Limb (tissue), 2 donors: ENCODE measurements at regions not wholly inside any gene's neighbourhood (a gene's known extent, or its start where the extent isn't known, plus 50 kb on each side); places are given as distances from the start of the nearest gene placed in this dataset.

Experiments
- DNase-seq, 2 donors: peaks; one replicate each; pipeline ENCODE4 v3.0.0-alpha.2; 2016; ENCODE audit errors: extremely low spot score in 2 of 2

GRCh38 chr13:99709134-99709533, 207.9 kb downstream of the TM9SF2 start:
- no peak for DNase-seq

DNA sequence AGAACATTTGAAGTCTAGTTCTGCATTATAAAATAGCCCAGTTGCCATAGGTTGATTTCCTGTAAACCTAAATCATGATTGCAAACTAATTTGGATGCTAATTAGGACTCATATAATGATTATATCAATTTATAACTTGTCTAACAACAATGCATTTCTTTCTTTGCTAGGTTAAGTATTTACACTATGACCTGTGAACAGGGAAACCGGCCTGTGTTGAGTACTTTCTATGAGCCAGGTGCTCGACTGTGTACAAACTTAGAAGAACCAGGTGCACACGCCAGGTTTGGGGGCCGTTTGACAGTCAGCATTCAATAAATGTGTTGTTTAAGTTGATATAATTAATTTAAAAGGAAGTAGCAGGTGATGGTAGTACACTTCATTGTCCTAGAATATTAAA, 203.1 kb downstream of the TM9SF2 start:
- no peak for DNase-seq

- no peak for DNase-seq
Observed at GRCh38 chr13:99703908-99704307, 202.6 kb downstream of the TM9SF2 start.

GRCh38 chr13:99702687-99703319, 201.5 kb downstream of the TM9SF2 start:
- no peak for DNase-seq

DNA sequence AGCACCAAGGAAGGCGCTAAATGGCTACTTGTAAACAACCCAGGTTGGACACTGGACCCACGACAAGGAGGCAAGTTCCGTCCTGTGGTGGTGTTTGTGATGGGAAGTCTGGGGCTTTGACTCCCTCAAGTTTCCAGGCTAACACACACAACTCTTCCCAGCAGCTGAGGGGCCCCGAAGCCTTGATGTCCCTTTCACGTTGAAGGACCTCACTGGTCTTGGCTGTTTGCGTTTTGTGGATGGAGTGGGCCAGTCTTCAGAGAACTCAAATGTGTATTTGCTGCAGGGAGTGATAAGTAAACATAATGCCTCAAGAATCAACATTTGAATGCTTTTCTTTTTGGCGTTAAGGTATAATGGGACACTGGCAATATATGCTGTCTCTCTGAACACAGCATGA, 199.2 kb downstream of the TM9SF2 start:
- no peak for DNase-seq

- DNase-seq, result no peak
Observed at GRCh38 chr13:99698816-99699099, 197.5 kb downstream of the TM9SF2 start.

DNA sequence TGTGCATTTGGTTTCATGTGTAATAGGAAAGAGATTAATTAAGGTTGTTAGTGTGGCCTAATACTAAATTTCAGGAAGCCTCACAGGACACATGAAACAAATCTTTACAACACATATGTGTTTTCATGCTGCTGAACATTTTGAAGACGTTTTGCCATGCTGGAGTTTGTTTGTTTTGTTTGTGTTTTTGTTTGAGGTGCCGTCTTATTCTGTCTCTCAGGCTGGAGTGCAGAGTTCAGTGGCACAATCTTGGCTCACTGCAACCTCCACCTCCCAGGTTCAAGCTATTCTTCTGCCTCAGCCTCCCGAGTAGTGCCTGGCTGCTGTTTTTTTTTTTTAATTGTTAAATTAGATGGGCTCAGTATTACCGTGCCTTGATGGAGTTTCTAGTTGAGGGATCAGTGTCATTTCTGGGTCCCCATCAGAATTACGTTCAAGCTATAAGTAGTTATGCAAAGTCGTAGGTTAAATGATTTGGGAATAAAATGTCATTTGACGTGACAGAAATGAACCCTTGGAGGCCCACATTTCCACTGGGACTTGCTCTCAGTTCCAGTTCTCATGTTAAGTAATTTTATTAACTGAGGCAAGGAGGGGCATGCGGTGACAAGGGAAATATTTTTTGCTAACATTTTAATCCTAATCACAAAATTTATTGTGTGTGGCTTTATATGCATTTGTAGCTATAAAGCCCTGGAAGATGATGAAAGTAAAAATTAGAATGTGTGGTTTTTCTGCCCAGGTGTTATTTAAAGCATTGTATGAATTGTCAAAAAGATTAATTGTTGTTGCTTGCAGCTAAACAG, 196.9 kb downstream of the TM9SF2 start:
- DNase-seq, result no peak

DNA sequence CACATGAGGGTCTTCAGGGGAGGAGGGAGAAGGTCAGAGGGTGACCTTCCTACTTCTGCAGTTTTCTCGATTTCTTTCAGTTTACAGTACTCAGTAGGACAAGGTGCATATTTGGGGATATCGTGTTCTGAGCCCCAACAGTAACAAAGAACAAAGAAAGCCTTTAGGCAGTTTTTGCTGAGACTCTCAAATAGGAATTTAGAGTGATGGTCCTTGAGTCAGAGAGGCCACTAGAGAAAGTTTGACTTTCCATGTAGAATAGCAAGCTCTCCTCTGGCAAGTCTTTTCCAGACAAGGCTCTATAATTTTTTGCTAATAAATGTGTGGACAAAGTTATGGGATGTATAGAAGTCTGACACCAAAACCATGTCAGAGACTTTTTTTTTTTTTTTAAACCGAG, 194.6 kb downstream of the TM9SF2 start:
- DNase-seq, result no peak

- no peak for DNase-seq
Observed at GRCh38 chr13:99693852-99694611, 192.8 kb downstream of the TM9SF2 start.

- no peak for DNase-seq
Observed at GRCh38 chr13:99693351-99693750, 192.1 kb downstream of the TM9SF2 start.

- DNase-seq, result no peak
Observed at GRCh38 chr13:99692854-99693253, 191.6 kb downstream of the TM9SF2 start.

GRCh38 chr13:99691552-99691951, 190.3 kb downstream of the TM9SF2 start:
- no peak for DNase-seq

DNA sequence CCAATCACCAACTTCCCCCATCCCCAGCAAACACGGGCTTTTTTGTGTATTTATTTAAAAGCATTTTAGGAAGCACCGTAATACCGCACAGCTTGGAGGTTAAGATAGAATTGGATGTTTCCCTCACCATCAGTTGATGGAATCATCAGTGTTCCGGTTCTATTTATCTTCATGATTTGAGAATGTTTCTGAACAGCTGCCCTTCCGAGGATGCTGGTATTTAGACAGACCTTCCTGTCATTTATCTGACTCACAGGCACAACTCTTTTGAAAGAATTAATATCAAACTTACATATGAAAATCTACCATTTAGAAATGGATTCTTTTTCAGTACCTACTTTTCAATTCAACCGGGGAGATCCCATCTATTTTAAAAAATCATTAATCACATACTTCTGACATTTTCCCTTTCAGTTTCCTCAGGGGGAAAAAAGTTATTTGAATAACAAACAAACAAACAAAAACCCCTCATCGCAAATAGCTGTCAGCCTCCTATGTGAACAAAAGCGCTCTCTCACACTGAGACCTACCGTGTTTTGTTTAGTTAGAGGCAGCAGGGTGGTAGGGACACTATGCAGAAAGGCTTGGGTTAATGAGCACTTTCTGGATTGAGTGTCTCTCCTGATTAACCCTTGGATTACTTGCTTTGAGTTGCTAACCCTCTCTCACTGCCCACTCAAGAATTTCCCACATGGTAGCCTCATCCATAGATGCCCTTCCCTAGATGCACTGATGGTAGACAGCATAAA, 189.3 kb downstream of the TM9SF2 start:
- DNase-seq, result no peak

GRCh38 chr13:99689955-99690354, 188.7 kb downstream of the TM9SF2 start:
- no peak for DNase-seq

- no peak for DNase-seq
Observed at GRCh38 chr13:99688776-99689175, 187.5 kb downstream of the TM9SF2 start.

- no peak for DNase-seq
Observed at GRCh38 chr13:99687723-99688397, 186.6 kb downstream of the TM9SF2 start.

GRCh38 chr13:99686944-99687411, 185.7 kb downstream of the TM9SF2 start:
- no peak for DNase-seq

DNA sequence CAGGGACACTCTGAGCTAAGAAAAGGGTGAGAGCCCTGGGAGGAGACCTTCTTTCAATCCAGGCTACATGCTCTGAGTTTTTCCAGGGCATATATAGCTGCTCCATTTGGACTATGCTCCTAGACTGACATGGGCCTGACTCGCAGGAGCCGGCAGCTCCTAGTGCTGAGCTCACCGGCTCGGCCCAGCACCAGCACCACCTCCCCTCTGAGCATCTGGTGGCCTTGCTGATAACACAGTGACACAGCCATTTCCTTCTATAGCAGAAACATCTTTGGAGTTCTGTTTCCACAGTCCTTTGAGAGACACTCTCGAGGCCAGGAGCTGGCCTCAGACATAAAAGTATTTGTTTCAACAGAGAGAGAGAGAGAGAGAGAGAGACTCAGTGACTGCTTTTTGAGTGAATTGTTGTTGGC, 184.9 kb downstream of the TM9SF2 start:
- DNase-seq, result peak in 1 of 2 donors; percentile 13

- no peak for DNase-seq
Observed at GRCh38 chr13:99681695-99682094, 180.4 kb downstream of the TM9SF2 start.

DNA sequence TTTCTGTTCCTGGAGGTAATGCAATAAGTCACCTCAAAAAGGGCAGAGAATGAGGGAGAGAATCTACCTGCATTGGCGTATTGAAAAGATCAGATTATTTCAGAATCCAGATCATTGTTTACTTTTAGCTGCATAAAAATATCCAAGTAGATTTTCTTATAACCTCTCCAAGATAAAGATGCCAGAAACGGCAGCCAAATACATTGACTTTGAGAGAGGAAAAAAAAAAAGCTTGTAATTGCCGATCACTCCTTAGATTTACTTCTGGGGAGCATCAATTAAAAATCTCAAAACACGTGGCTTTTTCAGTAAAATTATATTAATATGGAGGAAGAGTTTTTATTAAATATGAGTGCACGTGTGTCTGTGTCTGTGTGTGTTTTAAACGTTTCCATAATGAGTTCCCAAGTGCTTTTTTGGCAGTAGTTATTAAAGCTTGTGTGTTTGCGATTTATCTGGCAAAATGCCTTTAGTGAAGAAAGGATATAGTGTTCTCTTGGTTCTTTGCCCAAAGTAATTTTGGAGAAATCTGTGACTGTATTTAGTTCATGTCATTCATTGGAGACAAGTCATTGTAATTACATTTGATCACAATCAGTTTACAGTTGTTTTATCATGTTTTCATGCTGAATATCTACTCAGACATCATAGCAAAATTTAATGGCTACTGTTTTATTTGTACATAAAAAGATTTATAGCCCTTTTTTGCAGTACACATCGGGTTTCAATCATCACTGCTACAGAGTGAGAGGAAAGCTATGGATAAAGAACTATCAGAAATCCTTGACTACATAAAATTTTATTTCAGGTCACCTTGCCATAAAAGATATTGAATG, 176.1 kb downstream of the TM9SF2 start:
- DNase-seq, result peak in 1 of 2 donors; percentile 69
